AG04449 (cell line): ENCODE measurements at regions not wholly inside any gene's neighbourhood (a gene's known extent, or its start where the extent isn't known, plus 50 kb on each side); places are given as distances from the start of the nearest gene placed in this dataset.
"Not testable (repeated sequence)": the region's sequence is repeated elsewhere in the genome, so short reads cannot be mapped to it uniquely, and the experiment has no call there.

Source experiments
- CTCF ChIA-PET: fragments of 350-600 bp; formaldehyde crosslinking; extraction: SDS; loops from one replicate; lab custom pipeline; 2021; ENCODE audit warnings: antibody characterized with exemption; lab: Yijun Ruan, JAX
- POLR2A ChIA-PET: fragments of 400-600, 350-600 bp; formaldehyde crosslinking; extraction: SDS; loops from one replicate; lab custom pipeline; 2020; ENCODE audit warnings: antibody characterized with exemption, inconsistent platforms; lab: Yijun Ruan, JAX
- DNase-seq: peaks from one replicate; pipeline ENCODE4 v3.0.0-alpha.2; 2010; ENCODE audit warnings: low read depth, low spot score
- H3K4me3 ChIP-seq: 2 replicates; pipeline ENCODE4 v1.5.1; 2011; ENCODE audit warnings: low read depth, mild to moderate bottlenecking, control low read depth, low read length
- CTCF ChIP-seq: IDR thresholded peaks from one replicate; pipeline ENCODE4 v1.5.1; 2011; ENCODE audit warnings: mild to moderate bottlenecking, moderate library complexity, low read length, control low read depth, inconsistent platforms; ENCODE audit not compliant: insufficient read depth; ENCODE audit errors: missing control alignments

GRCh38 chr7:27032839-27033238, 63.0 kb downstream of the HOXA1 start:
- TF ChIP-seq CTCF: no peak
- DNase-seq: no peak
- H3K4me3 ChIP-seq: no peak overlapping the region
- POLR2A ChIA-PET: no interaction called here
- CTCF ChIA-PET: no interaction called here

- no peak for TF ChIP-seq CTCF
- ChIA-PET POLR2A (no interaction called here), CTCF (interaction anchor here (0.7 kb wide), 1 partner anchor 113 kb away, joined by 3 read pairs; no protein-coding TSS in a partner anchor)
- peak; percentile 33 for DNase-seq
- no peak overlapping the region for H3K4me3 ChIP-seq
These were observed 64.3 kb downstream of the HOXA1 start for GRCh38 chr7:27031289-27032172.

GRCh38 chr7:27030393-27031050, 65.3 kb downstream of the HOXA1 start:
- H3K4me3 ChIP-seq: no peak overlapping the region
- no peak for DNase-seq
- TF ChIP-seq CTCF: no peak
- ChIA-PET CTCF (no interaction called here), POLR2A (no interaction called here)

GRCh38 chr7:27025270-27025669, 70.5 kb downstream of the HOXA1 start:
- ChIA-PET CTCF (no interaction called here), POLR2A (no interaction called here)
- no peak for DNase-seq
- TF ChIP-seq CTCF: no peak
- no peak overlapping the region for H3K4me3 ChIP-seq

- DNase-seq: no peak
- no peak overlapping the region for H3K4me3 ChIP-seq
- TF ChIP-seq CTCF: no peak
- ChIA-PET CTCF (no interaction called here), POLR2A (no interaction called here)
These were observed 85.7 kb downstream of the HOXA1 start for GRCh38 chr7:27010068-27010467.

- DNase-seq: no peak
- ChIA-PET CTCF (no interaction called here), POLR2A (no interaction called here)
- no peak for TF ChIP-seq CTCF
- H3K4me3 ChIP-seq: no peak overlapping the region
These were observed 95.3 kb downstream of the HOXA1 start for GRCh38 chr7:27000496-27000895.

- H3K4me3 ChIP-seq, DNase-seq, POLR2A ChIA-PET, CTCF ChIA-PET: not testable (repeated sequence)
These were observed 97.5 kb downstream of the HOXA1 start for GRCh38 chr7:26998284-26998683.
